Common myeloid progenitor, CD34-positive (primary cell): ENCODE measurements at regions not wholly inside any gene's neighbourhood (a gene's known extent, or its start where the extent isn't known, plus 50 kb on each side); places are given as distances from the start of the nearest gene placed in this dataset.

Experiments
- CTCF ChIA-PET: fragments of 350-600 bp; sonication (Branson Sonifier 250); formaldehyde crosslinking; loops from one replicate; lab custom pipeline; 2021; ENCODE audit warnings: antibody characterized with exemption; lab: Charles Lee
- POLR2A ChIA-PET: fragments of 350-600 bp; sonication (Branson Sonifier 250); formaldehyde crosslinking; loops from one replicate; lab custom pipeline; 2021; ENCODE audit warnings: antibody characterized with exemption; lab: Charles Lee
- DNase-seq, 3 donors: peaks; one replicate each; pipeline versions ENCODE4 v3.0.0 to v3.0.0-alpha.2; 2013
- H3K27ac ChIP-seq, 2 experiments: 1 replicate in 1 of 2; 2 replicates in 1 of 2; pipeline ENCODE4 v1.7.0; 2013; ENCODE audit warnings: inconsistent platforms in 2 of 2, low read length in 2 of 2, mild to moderate bottlenecking in 2 of 2, low read depth in 1 of 2, moderate library complexity in 1 of 2; ENCODE audit not compliant: severe bottlenecking in 2 of 2, insufficient read depth in 1 of 2, poor library complexity in 1 of 2
- H3K27me3 ChIP-seq, 5 experiments: replicated peaks in 2 of 5; 1 replicate in 3 of 5; 2 replicates in 2 of 5; pipeline versions ENCODE4 v1.6.1 to v1.7.0; 2013; ENCODE audit warnings: low read length in 4 of 5, mild to moderate bottlenecking in 2 of 5, moderate library complexity in 2 of 5, inconsistent platforms in 1 of 5; ENCODE audit not compliant: insufficient read depth in 5 of 5, control insufficient read depth in 4 of 5
- H3K36me3 ChIP-seq, 4 experiments: 1 replicate in 2 of 4; 2 replicates in 2 of 4; pipeline versions ENCODE4 v1.6.1 to v1.7.0; 2013; ENCODE audit warnings: low read length in 3 of 4, control low read depth in 1 of 4, mild to moderate bottlenecking in 1 of 4; ENCODE audit not compliant: control insufficient read depth in 4 of 4, insufficient read depth in 4 of 4
- H3K4me1 ChIP-seq, 4 experiments: 1 replicate in 3 of 4; 2 replicates in 1 of 4; pipeline versions ENCODE4 v1.6.1 to v1.7.1; 2013; ENCODE audit warnings: low read length in 3 of 4, mild to moderate bottlenecking in 3 of 4, control low read depth in 1 of 4, inconsistent platforms in 1 of 4, moderate library complexity in 1 of 4; ENCODE audit not compliant: control insufficient read depth in 4 of 4, insufficient read depth in 4 of 4; ENCODE audit errors: control extremely low read depth in 1 of 4
- H3K4me3 ChIP-seq, 7 experiments: 1 replicate in 4 of 7; 2 replicates in 3 of 7; pipeline versions ENCODE4 v1.5.1 to v1.7.0; 2013; ENCODE audit warnings: mild to moderate bottlenecking in 7 of 7, low read length in 6 of 7, moderate library complexity in 6 of 7, inconsistent platforms in 2 of 7, low read depth in 2 of 7, control low read depth in 1 of 7; ENCODE audit not compliant: insufficient read depth in 4 of 7, control insufficient read depth in 1 of 7; ENCODE audit errors: extremely low read depth in 1 of 7
- H3K9me3 ChIP-seq, 5 experiments: 1 replicate in 4 of 5; 2 replicates in 1 of 5; pipeline versions ENCODE4 v1.6.1 to v1.7.1; 2013; ENCODE audit warnings: low read length in 4 of 5, mild to moderate bottlenecking in 2 of 5, inconsistent platforms in 1 of 5, low read depth in 1 of 5, moderate library complexity in 1 of 5; ENCODE audit not compliant: control insufficient read depth in 4 of 5, insufficient read depth in 2 of 5; ENCODE audit errors: control extremely low read depth in 1 of 5
- WGBS: methylation state at CpG from one replicate; pipeline ENCODE4 v1.1.5; 2013; ENCODE audit not compliant: insufficient coverage; 5-methylcytosine and 5-hydroxymethylcytosine counted together

DNA sequence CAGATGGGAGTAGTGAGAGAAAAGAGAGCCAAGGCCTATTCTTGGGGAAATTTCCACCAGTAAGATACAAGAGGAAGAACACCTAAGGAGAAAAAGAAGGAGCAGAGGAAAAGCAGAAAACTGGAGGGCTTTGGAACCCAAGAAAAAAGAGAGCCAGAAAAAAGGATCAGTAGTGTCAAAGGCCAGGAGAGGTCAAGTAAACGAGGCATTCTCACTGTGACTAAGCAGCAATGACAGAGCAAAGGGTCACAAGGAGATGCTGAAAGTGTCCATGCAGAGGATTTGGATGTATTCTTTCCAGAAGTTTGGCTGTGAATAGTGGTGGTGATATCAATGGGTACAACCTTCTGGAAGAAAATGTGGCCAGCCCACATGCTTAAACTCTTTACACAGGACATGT, 109.5 kb downstream of the DYNAP start:
- ChIA-PET POLR2A (no interaction called here), CTCF (no interaction called here)
- H3K36me3 ChIP-seq, result no peaks in the 10 kb centered on the region
- H3K27me3 ChIP-seq, result peaks cover 0 to 23% (median 2%) of the 10 kb centered on the region in 5 experiments
- H3K27ac ChIP-seq, result no peak overlapping the region
- no peak for DNase-seq
- no peaks in the 10 kb centered on the region for H3K4me1 ChIP-seq
- no peak overlapping the region for H3K4me3 ChIP-seq
- 100% methylated on average over 1 of the region's 1 CpG for WGBS
- no peaks in the 10 kb centered on the region for H3K9me3 ChIP-seq

DNA sequence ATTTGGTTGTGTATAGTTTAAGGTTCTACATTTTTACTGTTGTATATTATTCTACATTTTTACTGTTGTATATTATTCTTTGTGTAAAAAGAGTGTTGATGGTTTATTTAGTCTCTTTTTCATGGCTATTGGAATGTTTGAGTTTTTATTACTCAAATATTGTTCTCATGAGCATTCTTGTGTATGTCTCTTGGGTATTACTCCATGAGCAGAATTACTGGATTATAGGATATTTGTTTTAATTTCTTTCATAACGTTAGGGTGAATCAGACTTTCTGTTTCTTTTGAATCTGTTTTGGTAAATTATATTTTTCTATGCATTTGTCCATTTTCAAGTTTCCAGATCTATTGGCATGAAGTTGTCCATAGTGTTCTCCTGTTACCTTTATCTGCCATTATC, 111.6 kb downstream of the DYNAP start:
- no peak for DNase-seq
- Histone ChIP-seq H3K27ac (no peak overlapping the region), H3K27me3 (peaks cover 0 to 16% (median 0%) of the 10 kb centered on the region in 5 experiments), H3K36me3 (no peaks in the 10 kb centered on the region), H3K4me1 (no peaks in the 10 kb centered on the region), H3K4me3 (no peak overlapping the region), H3K9me3 (peaks cover 0 to 6% (median 2%) of the 10 kb centered on the region in 5 experiments)
- WGBS, result no CpG with 5 or more reads among the region's 1 CpG
- POLR2A ChIA-PET, result no interaction called here
- CTCF ChIA-PET, result no interaction called here

DNA sequence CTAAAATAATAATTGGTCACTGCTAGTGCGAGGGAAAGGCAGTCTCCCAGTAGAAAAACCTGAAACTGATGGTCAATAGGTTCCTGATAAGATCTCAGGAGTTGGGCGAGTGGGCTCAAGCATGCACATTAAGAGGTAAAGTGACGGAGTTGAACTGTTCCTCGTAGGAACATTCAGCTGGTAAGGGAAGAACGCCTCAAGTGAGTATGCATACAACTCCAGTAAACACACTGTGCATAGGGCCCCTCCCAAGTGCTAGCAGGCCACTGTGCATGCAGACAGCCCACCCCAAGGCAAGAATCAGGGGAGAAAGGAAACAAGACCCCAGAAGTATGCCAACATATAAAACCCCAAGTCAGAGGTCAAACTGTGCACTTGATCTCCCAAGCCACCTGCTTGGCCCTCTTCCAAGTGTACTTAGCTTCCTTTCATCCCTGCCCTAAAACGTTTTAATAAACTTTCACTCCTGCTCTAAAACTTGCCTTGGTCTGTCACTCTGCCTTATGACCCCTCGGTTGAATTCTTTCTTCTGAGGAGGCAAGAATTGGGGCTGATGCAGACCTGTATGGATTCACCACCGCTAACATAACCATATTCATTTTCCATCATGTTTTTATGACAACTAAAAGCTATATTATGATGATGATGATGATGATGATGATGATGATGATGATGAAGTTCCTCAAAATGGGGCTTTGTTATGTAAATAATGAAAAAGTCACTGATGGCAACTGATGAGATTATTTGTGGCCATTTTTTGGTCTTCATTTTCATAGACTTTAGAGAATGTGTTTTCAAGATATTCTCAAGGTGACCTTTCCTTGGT, 118.0 kb upstream of the RAB27B start:
- H3K9me3 ChIP-seq, result peaks cover 0 to 6% (median 2%) of the 10 kb centered on the region in 5 experiments
- H3K27ac ChIP-seq, result no peak overlapping the region
- POLR2A ChIA-PET, result no interaction called here
- CTCF ChIA-PET, result interaction anchor here (0.9 kb wide), 1 partner anchor 42 kb away, joined by 3 read pairs; no protein-coding TSS in a partner anchor
- 86% methylated on average over 6 of the region's 8 CpGs for WGBS
- DNase-seq, result no peak
- no peaks in the 10 kb centered on the region for H3K36me3 ChIP-seq
- H3K4me3 ChIP-seq, result no peak overlapping the region
- H3K27me3 ChIP-seq, result peaks cover 0 to 45% (median 35%) of the 10 kb centered on the region in 5 experiments
- peaks cover 0 to 29% (median 10%) of the 10 kb centered on the region in 4 experiments for H3K4me1 ChIP-seq

DNA sequence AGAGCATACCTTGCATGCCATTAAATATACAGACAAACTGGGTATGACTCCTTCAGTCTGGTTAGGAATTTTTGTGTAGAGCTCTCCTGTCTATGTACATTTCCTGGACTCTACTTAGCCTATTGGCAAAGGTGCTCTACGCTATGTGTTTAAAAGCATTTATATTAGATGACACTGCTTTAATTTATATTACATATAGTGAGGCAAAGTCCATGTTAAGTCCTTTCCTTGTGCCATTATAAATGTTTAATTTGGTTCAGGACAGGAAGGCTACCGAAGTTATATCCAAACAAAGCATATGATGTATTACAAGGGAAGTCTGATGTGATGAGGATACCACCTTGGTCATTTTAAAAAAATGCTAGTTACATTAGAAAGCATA, 117.4 kb upstream of the RAB27B start:
- H3K27me3 ChIP-seq, result peaks cover 0 to 51% (median 39%) of the 10 kb centered on the region in 5 experiments
- H3K4me1 ChIP-seq, result peaks cover 0 to 34% (median 10%) of the 10 kb centered on the region in 4 experiments
- ChIA-PET POLR2A (no interaction called here), CTCF (interaction anchor here (0.9 kb wide), 1 partner anchor 41 kb away, joined by 3 read pairs; no protein-coding TSS in a partner anchor)
- no peak for DNase-seq
- H3K9me3 ChIP-seq, result peaks cover 0 to 6% (median 2%) of the 10 kb centered on the region in 5 experiments
- no CpG with 5 or more reads among the region's 2 CpGs for WGBS
- H3K27ac ChIP-seq, result no peak overlapping the region
- no peaks in the 10 kb centered on the region for H3K36me3 ChIP-seq
- no peak overlapping the region for H3K4me3 ChIP-seq

DNA sequence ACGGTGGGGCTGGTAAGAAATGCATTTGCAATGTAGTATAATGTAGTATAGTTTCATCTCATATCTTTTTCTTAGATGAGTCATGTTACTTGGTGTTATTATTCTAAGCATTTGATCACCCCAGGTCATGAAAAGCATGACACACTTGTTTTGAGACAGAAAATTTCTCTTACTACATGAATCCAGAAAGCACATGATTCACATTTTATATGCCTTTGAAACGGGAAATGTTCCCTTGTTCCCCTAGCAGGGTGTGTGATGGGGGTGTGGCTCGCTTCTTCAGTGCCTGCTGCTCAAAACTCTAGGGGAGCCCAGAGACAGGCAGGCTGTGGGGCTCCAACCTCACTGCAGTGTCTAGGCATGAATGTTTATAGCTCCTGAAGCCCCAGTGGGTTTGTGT, 116.0 kb upstream of the RAB27B start:
- ChIA-PET POLR2A (interaction anchor here (0.6 kb wide), 1 partner anchor 38 kb away, joined by 3 read pairs; no protein-coding TSS in a partner anchor), CTCF (interaction anchor here (1.2 to 1.3 kb wide), 2 partner anchors 26 to 238 kb away, joined by 3 to 4 read pairs; no protein-coding TSS in a partner anchor)
- WGBS, result 83% methylated on average over 1 of the region's 3 CpGs
- peaks cover 0 to 4% (median 0%) of the 10 kb centered on the region in 5 experiments for H3K9me3 ChIP-seq
- peaks cover 0 to 62% (median 43%) of the 10 kb centered on the region in 5 experiments for H3K27me3 ChIP-seq
- no peak overlapping the region for H3K4me3 ChIP-seq
- no peak overlapping the region for H3K27ac ChIP-seq
- H3K4me1 ChIP-seq, result peaks cover 0 to 40% (median 10%) of the 10 kb centered on the region in 4 experiments
- no peaks in the 10 kb centered on the region for H3K36me3 ChIP-seq
- peak in 1 of 3 donors; percentile 44 for DNase-seq

DNA sequence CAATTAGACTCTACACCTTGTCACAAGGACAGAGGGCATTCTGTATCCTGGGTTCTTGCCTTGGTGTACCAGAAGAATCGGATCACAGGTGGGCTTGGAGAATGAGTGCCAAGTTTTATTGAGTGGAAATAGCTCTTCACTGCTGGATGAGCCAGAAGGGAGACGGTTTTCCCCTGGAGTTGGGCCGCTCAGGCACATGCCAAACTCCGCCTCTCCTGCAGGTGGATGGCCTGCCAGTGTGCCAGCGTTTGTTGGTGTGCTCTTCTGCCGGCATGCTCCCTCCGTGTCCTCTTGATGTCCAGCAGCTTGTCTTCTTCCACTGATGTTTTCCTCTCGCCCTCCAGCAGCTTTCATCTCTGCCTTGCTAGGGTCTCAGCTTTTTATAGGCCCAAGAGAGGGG, 115.5 kb upstream of the RAB27B start:
- Histone ChIP-seq H3K4me1 (peaks cover 3 to 45% (median 14%) of the 10 kb centered on the region in 4 experiments), H3K36me3 (no peaks in the 10 kb centered on the region), H3K4me3 (no peak overlapping the region), H3K27ac (no peak overlapping the region), H3K27me3 (peaks cover 0 to 65% (median 43%) of the 10 kb centered on the region in 5 experiments), H3K9me3 (no peaks in the 10 kb centered on the region)
- DNase-seq, result no peak
- ChIA-PET CTCF (interaction anchor here (1.2 kb wide), 1 partner anchor 238 kb away, joined by 3 read pairs; no protein-coding TSS in a partner anchor), POLR2A (no interaction called here)
- 75% methylated on average over 5 of the region's 8 CpGs for WGBS

DNA sequence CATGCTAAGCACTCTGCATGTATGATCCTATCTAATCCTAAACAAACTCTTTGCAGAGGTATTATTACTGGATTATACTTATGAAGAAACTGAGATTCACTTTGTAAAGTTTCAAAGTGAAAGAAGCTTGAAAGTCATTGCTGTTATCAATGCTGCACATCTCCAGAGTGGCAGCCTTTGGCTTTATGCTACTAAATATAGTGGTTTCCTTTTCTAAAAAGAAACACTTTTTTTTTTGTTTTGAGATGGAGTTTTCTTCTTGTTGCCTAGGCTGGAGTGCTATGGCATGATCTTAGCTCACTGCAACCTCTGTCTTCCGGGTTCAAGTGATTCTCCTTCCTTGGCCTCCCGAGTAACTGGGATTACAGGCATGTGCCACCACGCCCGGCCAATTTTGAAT, 114.9 kb upstream of the RAB27B start:
- whole genome bisulfite sequencing, result 94% methylated on average over 4 of the region's 4 CpGs
- peaks cover 0 to 61% (median 43%) of the 10 kb centered on the region in 5 experiments for H3K27me3 ChIP-seq
- no peak overlapping the region for H3K4me3 ChIP-seq
- DNase-seq, result peak in 2 of 3 donors; percentile 64 to 71
- H3K27ac ChIP-seq, result no peak overlapping the region
- ChIA-PET CTCF (no interaction called here), POLR2A (no interaction called here)
- no peaks in the 10 kb centered on the region for H3K36me3 ChIP-seq
- no peaks in the 10 kb centered on the region for H3K9me3 ChIP-seq
- peaks cover 9 to 51% (median 18%) of the 10 kb centered on the region in 4 experiments for H3K4me1 ChIP-seq
